ENCODE measurements at regions not wholly inside any gene's neighbourhood (a gene's known extent, or its start where the extent isn't known, plus 50 kb on each side); places are given as distances from the start of the nearest gene placed in this dataset.

GRCh38 chr10:22765660-22766547, 51.5 kb upstream of the PIP4K2A start:
- DNase-seq (ENCODE audit: low spot score), result no peak

- no peak for DNase-seq (ENCODE audit: low spot score)
Observed at GRCh38 chr10:22764639-22765038, 50.3 kb upstream of the PIP4K2A start.

All from hematopoietic multipotent progenitor cell treated with erythropoietin and hydrocortisone succinate and interleukin-3 and kit ligand, for 15 days (in vitro differentiated cells).